Panc1 (cell line): ENCODE measurements at regions not wholly inside any gene's neighbourhood (a gene's known extent, or its start where the extent isn't known, plus 50 kb on each side); places are given as distances from the start of the nearest gene placed in this dataset.

Experiments
- POLR2AphosphoS5 ChIP-seq: IDR thresholded peaks from 2 replicates; pipeline ENCODE4 v1.6.1; 2012; ENCODE audit warnings: mild to moderate bottlenecking, low read depth, low read length, moderate library complexity
- SIN3A ChIP-seq: IDR thresholded peaks from 2 replicates; pipeline ENCODE4 v1.6.1; 2012; ENCODE audit warnings: low read depth, mild to moderate bottlenecking, low read length, moderate library complexity, borderline replicate concordance; ENCODE audit not compliant: insufficient read depth
- TF ChIP-seq, protein P1 (sequence below): fragments of 450-650 bp; IDR thresholded peaks from 2 replicates; pipeline ENCODE4 v1.5.1; 2017; ENCODE audit warnings: mild to moderate bottlenecking

GRCh38 chr5:30781643-30782042 is 411.8 kb upstream of the CDH6 start:
- TF ChIP-seq, protein P1, sequence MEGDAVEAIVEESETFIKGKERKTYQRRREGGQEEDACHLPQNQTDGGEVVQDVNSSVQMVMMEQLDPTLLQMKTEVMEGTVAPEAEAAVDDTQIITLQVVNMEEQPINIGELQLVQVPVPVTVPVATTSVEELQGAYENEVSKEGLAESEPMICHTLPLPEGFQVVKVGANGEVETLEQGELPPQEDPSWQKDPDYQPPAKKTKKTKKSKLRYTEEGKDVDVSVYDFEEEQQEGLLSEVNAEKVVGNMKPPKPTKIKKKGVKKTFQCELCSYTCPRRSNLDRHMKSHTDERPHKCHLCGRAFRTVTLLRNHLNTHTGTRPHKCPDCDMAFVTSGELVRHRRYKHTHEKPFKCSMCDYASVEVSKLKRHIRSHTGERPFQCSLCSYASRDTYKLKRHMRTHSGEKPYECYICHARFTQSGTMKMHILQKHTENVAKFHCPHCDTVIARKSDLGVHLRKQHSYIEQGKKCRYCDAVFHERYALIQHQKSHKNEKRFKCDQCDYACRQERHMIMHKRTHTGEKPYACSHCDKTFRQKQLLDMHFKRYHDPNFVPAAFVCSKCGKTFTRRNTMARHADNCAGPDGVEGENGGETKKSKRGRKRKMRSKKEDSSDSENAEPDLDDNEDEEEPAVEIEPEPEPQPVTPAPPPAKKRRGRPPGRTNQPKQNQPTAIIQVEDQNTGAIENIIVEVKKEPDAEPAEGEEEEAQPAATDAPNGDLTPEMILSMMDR = no peak
- TF ChIP-seq SIN3A (no peak), POLR2AphosphoS5 (no peak)
